ENCODE measurements at regions not wholly inside any gene's neighbourhood (a gene's known extent, or its start where the extent isn't known, plus 50 kb on each side); places are given as distances from the start of the nearest gene placed in this dataset.
A peak's percentile ranks its signal among the peaks of the same experiment; 100 is the strongest.
"Not testable (repeated sequence)": the region's sequence is repeated elsewhere in the genome, so short reads cannot be mapped to it uniquely, and the experiment has no call there.

- Histone ChIP-seq H3K4me2 (peak overlapping the region in 6 of 11 experiments; percentile 45 to 55 (median 51); a peak in 7 of 22 replicates), H3K4me1 (peaks cover 41 to 70% (median 65%) of the 10 kb centered on the region in 10 experiments), H4K20me1 (peaks cover 0 to 27% (median 0%) of the 10 kb centered on the region in 11 experiments; a peak in 2 of 22 replicates), H3K4me3 (no peak overlapping the region), H3K9ac (no peak overlapping the region), H3K36me3 (no peaks in the 10 kb centered on the region), H3K27ac (no peak overlapping the region), H3K27me3 (no peaks in the 10 kb centered on the region), H3K9me3 (replicated peaks in 1 of 11) (no peaks in the 10 kb centered on the region)
- TF ChIP-seq Cebpa-rat (IDR thresholded peaks at IDR 0.05), result no peak
These were observed 71.7 kb downstream of the ZFP36L2 start for GRCh38 chr2:43154685-43155084.

GRCh38 chr2:43152741-43153647 is 73.4 kb downstream of the ZFP36L2 start:
- Histone ChIP-seq H3K9ac (peak overlapping the region in 2 of 11 experiments; percentile 15 to 24; a peak in 3 of 22 replicates), H3K9me3 (replicated peaks in 1 of 11) (no peaks in the 10 kb centered on the region), H3K4me3 (no peak overlapping the region), H3K4me2 (peak overlapping the region in 8 of 11 experiments; percentile 37 to 55 (median 48); a peak in 14 of 22 replicates), H3K27me3 (no peaks in the 10 kb centered on the region), H4K20me1 (peaks cover 0 to 27% (median 0%) of the 10 kb centered on the region in 11 experiments; a peak in 2 of 22 replicates), H3K36me3 (no peaks in the 10 kb centered on the region), H3K4me1 (peaks cover 24 to 55% (median 48%) of the 10 kb centered on the region in 10 experiments), H3K27ac (0 out of 22 replicates have a peak overlapping the region, but pooled peaks of 1 of the 11 experiments have one; percentile 28)
- no peak for TF ChIP-seq Cebpa-rat (IDR thresholded peaks at IDR 0.05)

DNA sequence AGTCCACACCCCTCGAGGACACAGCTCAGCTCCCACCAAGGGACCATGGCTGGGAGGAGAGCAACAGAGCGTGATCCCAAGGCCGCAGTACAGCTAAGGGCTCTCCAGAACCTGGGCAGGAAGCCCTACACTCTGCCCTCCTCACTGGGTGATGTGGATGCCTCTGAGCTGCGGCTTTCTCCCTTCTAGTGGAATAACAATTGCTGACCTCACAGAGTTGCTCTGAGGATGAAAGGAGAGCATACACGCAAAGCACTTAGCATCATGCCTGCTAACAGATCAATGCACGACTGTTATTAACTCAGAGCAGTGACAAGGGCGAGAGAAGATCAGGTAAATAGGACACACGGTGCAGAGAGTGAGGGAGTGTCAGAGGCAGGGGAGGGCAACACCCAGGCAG is 74.2 kb downstream of the ZFP36L2 start:
- TF ChIP-seq Cebpa-rat (IDR thresholded peaks at IDR 0.05), result no peak
- Histone ChIP-seq H4K20me1 (peaks cover 0 to 21% (median 0%) of the 10 kb centered on the region in 11 experiments; a peak in 2 of 22 replicates), H3K4me1 (peaks cover 16 to 47% (median 40%) of the 10 kb centered on the region in 10 experiments), H3K9me3 (replicated peaks in 1 of 11) (no peaks in the 10 kb centered on the region), H3K4me2 (peak overlapping the region in 8 of 11 experiments; percentile 37 to 55 (median 48); a peak in 7 of 22 replicates), H3K9ac (peak overlapping the region in 2 of 11 experiments; percentile 15 to 35; a peak in 2 of 22 replicates), H3K36me3 (no peaks in the 10 kb centered on the region), H3K27me3 (no peaks in the 10 kb centered on the region), H3K4me3 (no peak overlapping the region), H3K27ac (no peak overlapping the region; a peak in 1 of 22 replicates)

GRCh38 chr2:43149482-43150107 is 76.8 kb downstream of the ZFP36L2 start:
- TF ChIP-seq Cebpa-rat (IDR thresholded peaks at IDR 0.05), result no peak
- peaks cover 12 to 47% (median 34%) of the 10 kb centered on the region in 10 experiments for H3K4me1 ChIP-seq

GRCh38 chr2:43146083-43146482 is 80.3 kb downstream of the ZFP36L2 start:
- Histone ChIP-seq H3K27me3 (no peaks in the 10 kb centered on the region), H3K9me3 (replicated peaks in 1 of 11) (no peaks in the 10 kb centered on the region), H3K4me1 (peaks cover 5 to 31% (median 13%) of the 10 kb centered on the region in 10 experiments; a peak in 15 of 20 replicates), H3K27ac (no peak overlapping the region), H3K36me3 (no peaks in the 10 kb centered on the region), H3K9ac (no peak overlapping the region), H3K4me3 (no peak overlapping the region), H3K4me2 (peak overlapping the region in 9 of 11 experiments; percentile 2 to 66 (median 26); a peak in 14 of 22 replicates), H4K20me1 (peaks cover 0 to 4% (median 0%) of the 10 kb centered on the region in 11 experiments; a peak in 1 of 22 replicates)
- no peak for TF ChIP-seq Cebpa-rat (IDR thresholded peaks at IDR 0.05)

More at GRCh38 chr2:43149482-43150107, 76.8 kb downstream of the ZFP36L2 start:
- no peaks in the 10 kb centered on the region for H3K27me3 ChIP-seq
- H3K27ac ChIP-seq, result no peak overlapping the region
- no peak overlapping the region for H3K9ac ChIP-seq
- no peaks in the 10 kb centered on the region for H3K9me3 ChIP-seq (replicated peaks in 1 of 11)
- H3K36me3 ChIP-seq, result no peaks in the 10 kb centered on the region
- peaks cover 0 to 19% (median 0%) of the 10 kb centered on the region in 11 experiments; a peak in 2 of 22 replicates for H4K20me1 ChIP-seq
- no peak overlapping the region for H3K4me3 ChIP-seq
- H3K4me2 ChIP-seq, result no peak overlapping the region

DNA sequence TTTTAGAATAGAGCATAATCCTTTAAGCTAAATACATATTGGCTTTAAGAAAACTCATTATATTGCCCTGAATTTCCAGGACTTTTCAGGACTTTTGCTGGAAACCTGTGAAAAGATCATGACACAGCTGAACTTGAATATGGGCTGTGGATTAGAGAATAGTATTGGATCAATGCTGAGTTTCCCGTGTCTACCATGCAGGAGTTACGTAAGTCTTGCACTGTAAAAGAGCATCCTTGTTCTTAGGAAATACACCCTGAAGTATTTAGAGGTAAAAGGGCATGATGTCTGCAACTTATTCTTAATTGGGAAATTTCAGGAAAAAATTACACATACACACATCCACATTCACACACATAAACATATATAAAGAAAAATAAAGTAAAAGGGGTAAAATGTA is 82.1 kb downstream of the ZFP36L2 start:
- H3K4me3 ChIP-seq, result no peak overlapping the region
- no peaks in the 10 kb centered on the region for H3K27me3 ChIP-seq
- TF ChIP-seq Cebpa-rat (IDR thresholded peaks at IDR 0.05), result no peak
- H3K9me3 ChIP-seq (replicated peaks in 1 of 11), result no peaks in the 10 kb centered on the region
- H3K27ac ChIP-seq, result no peak overlapping the region
- no peak overlapping the region for H3K9ac ChIP-seq
- no peaks in the 10 kb centered on the region for H4K20me1 ChIP-seq
- peak overlapping the region in 2 of 11 experiments; percentile 12 to 21; a peak in 2 of 22 replicates for H3K4me2 ChIP-seq
- H3K4me1 ChIP-seq, result peaks cover 20 to 41% (median 27%) of the 10 kb centered on the region in 10 experiments
- no peaks in the 10 kb centered on the region for H3K36me3 ChIP-seq

GRCh38 chr2:43143756-43144155 is 82.7 kb downstream of the ZFP36L2 start:
- Histone ChIP-seq H3K27me3 (no peaks in the 10 kb centered on the region), H3K4me3 (no peak overlapping the region), H3K9me3 (replicated peaks in 1 of 11) (no peaks in the 10 kb centered on the region), H3K27ac (no peak overlapping the region), H3K4me1 (peaks cover 25 to 43% (median 32%) of the 10 kb centered on the region in 10 experiments), H3K9ac (no peak overlapping the region), H3K4me2 (no peak overlapping the region; a peak in 1 of 22 replicates), H3K36me3 (no peaks in the 10 kb centered on the region), H4K20me1 (no peaks in the 10 kb centered on the region)
- TF ChIP-seq Cebpa-rat (IDR thresholded peaks at IDR 0.05), result no peak

- no peaks in the 10 kb centered on the region for H4K20me1 ChIP-seq
- H3K4me2 ChIP-seq, result no peak overlapping the region
- H3K27ac ChIP-seq, result no peak overlapping the region
- H3K4me3 ChIP-seq, result no peak overlapping the region
- H3K4me1 ChIP-seq, result peaks cover 25 to 50% (median 40%) of the 10 kb centered on the region in 10 experiments
- no peaks in the 10 kb centered on the region for H3K9me3 ChIP-seq (replicated peaks in 1 of 11)
- TF ChIP-seq Cebpa-rat (IDR thresholded peaks at IDR 0.05), result no peak
- no peak overlapping the region for H3K9ac ChIP-seq
- no peaks in the 10 kb centered on the region for H3K36me3 ChIP-seq
- no peaks in the 10 kb centered on the region for H3K27me3 ChIP-seq
These were observed 83.4 kb downstream of the ZFP36L2 start for GRCh38 chr2:43142921-43143438.

DNA sequence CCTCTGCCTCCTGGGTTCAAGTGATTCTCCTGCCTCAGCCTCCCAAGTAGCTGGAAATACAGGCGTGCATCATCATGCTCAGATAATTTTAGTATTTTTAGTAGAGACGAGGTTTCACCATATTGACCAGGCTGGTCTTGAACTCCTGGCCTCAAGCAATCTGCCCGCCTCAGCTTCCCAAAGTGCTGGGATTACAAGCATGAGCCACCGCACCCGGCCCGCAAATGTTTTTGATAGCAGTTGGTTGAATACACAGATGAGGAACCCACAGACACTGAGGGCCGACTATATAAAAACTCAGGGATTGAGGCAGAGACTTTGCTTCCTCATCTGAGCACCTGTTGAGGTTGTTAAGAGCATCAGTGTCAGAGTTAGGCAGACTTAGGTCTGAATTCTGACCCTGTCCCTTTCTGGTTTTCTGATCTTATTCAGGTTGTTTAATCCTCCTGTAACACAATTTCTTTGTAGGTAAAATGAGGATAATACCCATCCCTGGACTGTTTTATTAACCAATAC is 84.7 kb downstream of the ZFP36L2 start:
- not testable (repeated sequence) for H3K9me3 ChIP-seq (replicated peaks in 1 of 11); H3K27me3 ChIP-seq; H3K4me2 ChIP-seq; H4K20me1 ChIP-seq; H3K9ac ChIP-seq; H3K36me3 ChIP-seq; H3K4me3 ChIP-seq; H3K27ac ChIP-seq
- peaks cover 37 to 63% (median 53%) of the 10 kb centered on the region in 10 experiments for H3K4me1 ChIP-seq

All from BLaER1 treated with 17β-estradiol and CSF1 and Interleukin-3, amounts not matched to agents 10 nM and 100 nM (cell line).